IMR-90 (cell line): ENCODE measurements at regions not wholly inside any gene's neighbourhood (a gene's known extent, or its start where the extent isn't known, plus 50 kb on each side); places are given as distances from the start of the nearest gene placed in this dataset.

Experiments used
- ATAC-seq: fragments of 200-7000 bp; cut with Tn5 transposase; 2 replicates; pipeline ENCODE4 v1.9.1; 2020; ENCODE audit warnings: low read depth, mild to moderate bottlenecking, moderate library complexity
- BruUV-seq: library from RNA; stranded (reverse); fragments of 400-500 nt; replicated peaks from 2 replicates; lab custom pipeline; 2021; lab: Mats Ljungman, UMichigan
- CTCF ChIA-PET: fragments of 300-600 bp; formaldehyde crosslinking; extraction: SDS; loops from one replicate; lab custom pipeline; 2021; ENCODE audit warnings: antibody characterized with exemption; lab: Yijun Ruan, JAX
- POLR2A ChIA-PET: fragments of 300-600 bp; sonication (Branson Sonifier 250); formaldehyde crosslinking; loops from one replicate; lab custom pipeline; 2022; ENCODE audit warnings: antibody characterized with exemption; ENCODE audit not compliant: unreplicated experiment; lab: Charles Lee
- DNase-seq: peaks from one replicate; pipeline ENCODE4 v3.0.0; 2013
- H2AFZ ChIP-seq: replicated peaks from 2 replicates; pipeline ENCODE3; 2013; ENCODE audit warnings: low read length, mild to moderate bottlenecking; ENCODE audit not compliant: poor library complexity
- H2AK5ac ChIP-seq: 2 replicates; pipeline ENCODE4 v1.6.1; 2013; ENCODE audit warnings: low read depth, low read length, inconsistent platforms
- H2AK9ac ChIP-seq: replicated peaks from 2 replicates; pipeline ENCODE3; 2013; ENCODE audit warnings: mild to moderate bottlenecking, low read depth, low read length, moderate library complexity; ENCODE audit not compliant: poor library complexity
- H2BK120ac ChIP-seq: 2 replicates; pipeline ENCODE4 v1.6.1; 2013; ENCODE audit warnings: low read depth, low read length, inconsistent platforms
- H2BK15ac ChIP-seq: 3 replicates; pipeline ENCODE4 v1.6.1; 2013; ENCODE audit warnings: low read depth, low read length, inconsistent platforms
- H2BK20ac ChIP-seq: 2 replicates; pipeline ENCODE4 v1.6.1; 2013; ENCODE audit warnings: low read depth, mild to moderate bottlenecking, inconsistent platforms, low read length, moderate library complexity
- H2BK5ac ChIP-seq: 2 replicates; pipeline ENCODE4 v1.6.1; 2013; ENCODE audit warnings: mild to moderate bottlenecking, low read depth, low read length, inconsistent platforms; ENCODE audit not compliant: poor library complexity, severe bottlenecking
- H3K14ac ChIP-seq: replicated peaks from 2 replicates; pipeline ENCODE4 v1.6.1; 2013; ENCODE audit warnings: low read depth, low read length, inconsistent platforms
- H3K18ac ChIP-seq: 2 replicates; pipeline ENCODE4 v1.6.1; 2013; ENCODE audit warnings: low read depth, low read length, control low read depth
- H3K23ac ChIP-seq: 2 replicates; pipeline ENCODE4 v1.6.1; 2013; ENCODE audit warnings: low read depth, low read length, inconsistent platforms
- H3K27ac ChIP-seq: 2 replicates; pipeline ENCODE4 v1.5.1; 2013; ENCODE audit warnings: mild to moderate bottlenecking, control low read depth, low read length; ENCODE audit not compliant: insufficient read depth
- H3K27me3 ChIP-seq: 2 replicates; pipeline ENCODE4 v1.6.1; 2013; ENCODE audit warnings: low read length; ENCODE audit not compliant: control insufficient read depth, insufficient read depth
- H3K36me3 ChIP-seq: 2 replicates; pipeline ENCODE4 v1.6.1; 2013; ENCODE audit warnings: low read length, mixed read lengths; ENCODE audit not compliant: control insufficient read depth, insufficient read depth
- H3K4ac ChIP-seq: 2 replicates; pipeline ENCODE4 v1.6.1; 2013; ENCODE audit warnings: low read depth, low read length, inconsistent platforms
- H3K4me1 ChIP-seq: 2 replicates; pipeline ENCODE4 v1.6.1; 2013; ENCODE audit warnings: low read length, mixed read lengths; ENCODE audit not compliant: control insufficient read depth, insufficient read depth
- H3K4me2 ChIP-seq: 2 replicates; pipeline ENCODE4 v1.6.1; 2013; ENCODE audit warnings: low read depth, mild to moderate bottlenecking, control low read depth, low read length, moderate library complexity
- H3K4me3 ChIP-seq: 2 replicates; pipeline ENCODE4 v1.5.1; 2013; ENCODE audit warnings: low read depth, mild to moderate bottlenecking, control low read depth, low read length, moderate library complexity; ENCODE audit not compliant: insufficient read depth
- H3K56ac ChIP-seq: 2 replicates; pipeline ENCODE4 v1.6.1; 2013; ENCODE audit warnings: low read length, inconsistent platforms; ENCODE audit not compliant: insufficient read depth; ENCODE audit errors: extremely low read depth
- H3K79me1 ChIP-seq, 2 experiments: 2 replicates each; pipeline ENCODE4 v1.6.1; 2013; ENCODE audit warnings: low read length in 2 of 2, inconsistent platforms in 1 of 2, low read depth in 1 of 2
- H3K9ac ChIP-seq: 2 replicates; pipeline ENCODE4 v1.6.1; 2013; ENCODE audit warnings: low read depth, low read length, control low read depth
- H3K9me1 ChIP-seq: 2 replicates; pipeline ENCODE4 v1.6.1; 2013; ENCODE audit warnings: low read length, inconsistent platforms; ENCODE audit not compliant: insufficient read depth
- H3K9me3 ChIP-seq: 2 replicates; pipeline ENCODE4 v1.6.1; 2013; ENCODE audit warnings: low read length; ENCODE audit not compliant: control insufficient read depth, insufficient read depth
- H4K20me1 ChIP-seq: 2 replicates; pipeline ENCODE4 v1.6.1; 2013; ENCODE audit warnings: low read length, inconsistent platforms; ENCODE audit not compliant: insufficient read depth
- H4K5ac ChIP-seq: 2 replicates; pipeline ENCODE4 v1.6.1; 2013; ENCODE audit warnings: mild to moderate bottlenecking, low read depth, low read length, control low read depth
- H4K8ac ChIP-seq, 2 experiments: 2 replicates each; pipeline ENCODE4 v1.6.1; 2013; ENCODE audit warnings: low read depth in 2 of 2, low read length in 2 of 2, control low read depth in 1 of 2, inconsistent platforms in 1 of 2
- H4K91ac ChIP-seq: 2 replicates; pipeline ENCODE4 v1.6.1; 2013; ENCODE audit warnings: low read depth, low read length, inconsistent platforms; ENCODE audit not compliant: insufficient read depth
- MAFK ChIP-seq: IDR thresholded peaks from 2 replicates; pipeline ENCODE4 v1.6.1; 2012; ENCODE audit warnings: low read depth, low read length, improper control_type of control experiment
- POLR2A ChIP-seq: IDR thresholded peaks from 2 replicates; pipeline ENCODE4 v1.6.1; 2012; ENCODE audit warnings: mild to moderate bottlenecking, low read depth, low read length
- RAD21 ChIP-seq: IDR thresholded peaks from 2 replicates; pipeline ENCODE4 v1.6.1; 2012; ENCODE audit warnings: low read length, improper control_type of control experiment
- RCOR1 ChIP-seq: IDR thresholded peaks from 2 replicates; pipeline ENCODE4 v1.6.1; 2012; ENCODE audit warnings: mild to moderate bottlenecking, low read length, improper control_type of control experiment; ENCODE audit not compliant: insufficient replicate concordance
- RFX5 ChIP-seq: IDR thresholded peaks from 2 replicates; pipeline ENCODE4 v1.8.0; 2012; ENCODE audit warnings: low read depth, mild to moderate bottlenecking, low read length, moderate library complexity
- SMC3 ChIP-seq: fragments of 150-350 bp; IDR thresholded peaks from 2 replicates; pipeline ENCODE4 v1.6.1; 2016; ENCODE audit warnings: low read depth, mild to moderate bottlenecking, antibody characterized with exemption, low read length, moderate library complexity
- WGBS, 2 experiments: methylation state at CpG; one replicate each; pipeline versions ENCODE4 v1.1.5 to v1.1.7; 2013; ENCODE audit warnings: missing lambda C conversion rate in 2 of 2; ENCODE audit not compliant: insufficient read length in 1 of 2; ENCODE audit errors: extremely low coverage in 2 of 2; 5-methylcytosine and 5-hydroxymethylcytosine counted together
- dilution Hi-C: fragments of 300-500 bp; cut with HindIII; formaldehyde crosslinking; loops from one replicate; pipeline ENCODE4 v1.14.3; 2018; ENCODE audit warnings: low sequenced_read_pairs; ENCODE audit not compliant: unreplicated experiment
- in situ Hi-C: fragments of 300-500 bp; cut with MboI; formaldehyde crosslinking; loops from 3 replicates; pipeline ENCODE4 v1.14.3; 2019; ENCODE audit warnings: low sequenced_read_pairs, inconsistent platforms, mixed read lengths
- intact Hi-C: fragments of 100-400 bp; cut with micrococcal nuclease; formaldehyde crosslinking; loops from 2 replicates; pipeline ENCODE4 v1.10.0; 2022
- TF ChIP-seq, protein P1 (sequence below): conservative IDR thresholded peaks from 2 replicates; pipeline ENCODE4 v1.5.1; 2012; ENCODE audit warnings: mild to moderate bottlenecking, low read depth, low read length, improper control_type of control experiment
- TF ChIP-seq, protein P2 (sequence below): fragments of 150-350 bp; IDR thresholded peaks from 2 replicates; pipeline ENCODE4 v1.6.1; 2016; ENCODE audit warnings: low read depth, mild to moderate bottlenecking, low read length, moderate library complexity, borderline replicate concordance

DNA sequence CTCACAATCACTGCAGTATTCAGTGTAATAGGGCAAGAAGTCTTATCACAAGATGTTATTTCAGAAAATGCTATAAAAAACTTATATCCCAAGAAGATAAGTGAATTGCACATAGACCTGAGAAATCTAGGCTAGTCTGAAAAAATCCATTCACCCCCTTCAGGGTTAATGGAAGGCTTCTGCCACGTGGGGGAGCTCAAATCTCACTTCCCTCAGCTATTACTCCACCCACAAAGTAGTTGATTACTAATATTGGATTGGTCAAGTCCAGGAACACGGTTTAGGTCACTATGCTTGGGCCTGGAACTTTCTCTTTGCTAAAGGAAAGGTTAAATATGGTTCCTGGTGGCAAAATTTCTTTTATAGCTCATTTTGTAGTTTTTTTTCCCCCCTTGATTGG is 51.2 kb upstream of the ADAM23 start:
- H3K4me1 ChIP-seq = no peaks in the 10 kb centered on the region
- H2AK9ac ChIP-seq = no peak overlapping the region
- H3K9me1 ChIP-seq = no peaks in the 10 kb centered on the region
- WGBS, 2 experiments = no CpG with 5 or more reads among the region's 2 CpGs
- H3K79me1 ChIP-seq = no peaks in the 10 kb centered on the region
- dilution Hi-C loops = no loop called here
- H3K9me3 ChIP-seq = no peaks in the 10 kb centered on the region
- no peak overlapping the region for H2AK5ac ChIP-seq
- no peak overlapping the region for H3K23ac ChIP-seq
- no peak overlapping the region for H3K9ac ChIP-seq
- H2BK120ac ChIP-seq = no peak overlapping the region
- no peak overlapping the region for H2AFZ ChIP-seq
- H4K5ac ChIP-seq = no peak overlapping the region
- H3K27me3 ChIP-seq = no peaks in the 10 kb centered on the region
- H2BK15ac ChIP-seq = no peak overlapping the region
- H3K4ac ChIP-seq = no peak overlapping the region
- H3K56ac ChIP-seq = no peak overlapping the region
- no peak overlapping the region for H3K18ac ChIP-seq
- intact Hi-C loops = loop anchor here (1.0 to 5.0 kb wide), 4 partner anchors 51 to 389 kb away; partner anchors contain the start of gene ADAM23
- H3K4me2 ChIP-seq = no peak overlapping the region
- no peak overlapping the region for H2BK20ac ChIP-seq
- H4K20me1 ChIP-seq = no peaks in the 10 kb centered on the region
- in situ Hi-C loops = no loop called here
- ChIA-PET CTCF (interaction anchor here (0.5 to 1.1 kb wide), 2 partner anchors 166 to 210 kb away, joined by 3 to 6 read pairs; no protein-coding TSS in a partner anchor), POLR2A (no interaction called here)
- no peak overlapping the region for H3K4me3 ChIP-seq
- H3K27ac ChIP-seq = no peak overlapping the region
- no peak overlapping the region for H3K14ac ChIP-seq
- H4K8ac ChIP-seq = no peak overlapping the region
- ATAC-seq = peak; percentile 97
- H2BK5ac ChIP-seq = no peak overlapping the region
- no peak overlapping the region for H4K91ac ChIP-seq
- no TSS peak for BruUV-seq
- TF ChIP-seq, protein P1, sequence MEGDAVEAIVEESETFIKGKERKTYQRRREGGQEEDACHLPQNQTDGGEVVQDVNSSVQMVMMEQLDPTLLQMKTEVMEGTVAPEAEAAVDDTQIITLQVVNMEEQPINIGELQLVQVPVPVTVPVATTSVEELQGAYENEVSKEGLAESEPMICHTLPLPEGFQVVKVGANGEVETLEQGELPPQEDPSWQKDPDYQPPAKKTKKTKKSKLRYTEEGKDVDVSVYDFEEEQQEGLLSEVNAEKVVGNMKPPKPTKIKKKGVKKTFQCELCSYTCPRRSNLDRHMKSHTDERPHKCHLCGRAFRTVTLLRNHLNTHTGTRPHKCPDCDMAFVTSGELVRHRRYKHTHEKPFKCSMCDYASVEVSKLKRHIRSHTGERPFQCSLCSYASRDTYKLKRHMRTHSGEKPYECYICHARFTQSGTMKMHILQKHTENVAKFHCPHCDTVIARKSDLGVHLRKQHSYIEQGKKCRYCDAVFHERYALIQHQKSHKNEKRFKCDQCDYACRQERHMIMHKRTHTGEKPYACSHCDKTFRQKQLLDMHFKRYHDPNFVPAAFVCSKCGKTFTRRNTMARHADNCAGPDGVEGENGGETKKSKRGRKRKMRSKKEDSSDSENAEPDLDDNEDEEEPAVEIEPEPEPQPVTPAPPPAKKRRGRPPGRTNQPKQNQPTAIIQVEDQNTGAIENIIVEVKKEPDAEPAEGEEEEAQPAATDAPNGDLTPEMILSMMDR = peak; percentile 67
- TF ChIP-seq, protein P2, sequence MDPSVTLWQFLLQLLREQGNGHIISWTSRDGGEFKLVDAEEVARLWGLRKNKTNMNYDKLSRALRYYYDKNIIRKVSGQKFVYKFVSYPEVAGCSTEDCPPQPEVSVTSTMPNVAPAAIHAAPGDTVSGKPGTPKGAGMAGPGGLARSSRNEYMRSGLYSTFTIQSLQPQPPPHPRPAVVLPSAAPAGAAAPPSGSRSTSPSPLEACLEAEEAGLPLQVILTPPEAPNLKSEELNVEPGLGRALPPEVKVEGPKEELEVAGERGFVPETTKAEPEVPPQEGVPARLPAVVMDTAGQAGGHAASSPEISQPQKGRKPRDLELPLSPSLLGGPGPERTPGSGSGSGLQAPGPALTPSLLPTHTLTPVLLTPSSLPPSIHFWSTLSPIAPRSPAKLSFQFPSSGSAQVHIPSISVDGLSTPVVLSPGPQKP = no peak
- TF ChIP-seq MAFK (no peak), SMC3 (peak; percentile 53), POLR2A (no peak), RFX5 (no peak), RAD21 (peak; percentile 69), RCOR1 (no peak)
- peak; percentile 54 for DNase-seq
- no peaks in the 10 kb centered on the region for H3K36me3 ChIP-seq
